SK-N-SH (cell line): ENCODE measurements at regions not wholly inside any gene's neighbourhood (a gene's known extent, or its start where the extent isn't known, plus 50 kb on each side); places are given as distances from the start of the nearest gene placed in this dataset.

Experiments used
- CTCF ChIA-PET: fragments of 300-600, 350-600 bp; formaldehyde crosslinking; extraction: SDS; loops from one replicate; lab custom pipeline; 2021; lab: Yijun Ruan, JAX
- POLR2A ChIA-PET: fragments of 350-600 bp; sonication (Branson Sonifier 250); formaldehyde crosslinking; extraction: SDS; loops from one replicate; lab custom pipeline; 2020; ENCODE audit warnings: antibody characterized with exemption, inconsistent platforms; lab: Yijun Ruan, JAX
- DNase-seq: peaks from one replicate; pipeline ENCODE4 v3.0.0; 2012
- H2AFZ ChIP-seq: fragments of 200-600 bp; sonication (generic); 2 replicates; pipeline ENCODE4 v1.8.1; 2016; ENCODE audit warnings: antibody characterized with exemption, mild to moderate bottlenecking, low read depth
- H3F3A ChIP-seq: fragments of 200-600 bp; sonication (generic); replicated peaks from 2 replicates; pipeline ENCODE3; 2016; ENCODE audit warnings: antibody characterized with exemption, mild to moderate bottlenecking; ENCODE audit not compliant: insufficient read depth
- H3K27ac ChIP-seq, 2 experiments: fragments of 200-500 bp in 1 of 2; fragments of 200-600 bp in 1 of 2; sonication (Bioruptor generic) in 1 of 2; sonication (generic), shearing (Covaris generic) in 1 of 2; 2 replicates each; pipeline versions ENCODE4 v1.5.1 to v1.6.1; 2014 to 2016; ENCODE audit warnings: low read depth in 2 of 2, inconsistent platforms in 1 of 2, low read length in 1 of 2, mild to moderate bottlenecking in 1 of 2, mixed read lengths in 1 of 2
- H3K27me3 ChIP-seq: fragments of 200-600 bp; sonication (generic), shearing (Covaris generic); 2 replicates; pipeline ENCODE4 v1.6.1; 2016; ENCODE audit warnings: mixed run types; ENCODE audit not compliant: insufficient read depth
- H3K36me3 ChIP-seq, 2 experiments: fragments of 200-500 bp in 1 of 2; fragments of 200-600 bp in 1 of 2; sonication (Bioruptor generic) in 1 of 2; sonication (generic) in 1 of 2; replicated peaks in 1 of 2; 2 replicates each; pipeline versions ENCODE3 to v1.5.1; 2014 to 2016; ENCODE audit warnings: low read length in 1 of 2, mild to moderate bottlenecking in 1 of 2; ENCODE audit not compliant: insufficient read depth in 2 of 2, control insufficient read depth in 1 of 2
- H3K4me1 ChIP-seq, 2 experiments: fragments of 200-500 bp in 1 of 2; fragments of 200-600 bp in 1 of 2; sonication (Bioruptor generic) in 1 of 2; sonication (generic), shearing (Covaris generic) in 1 of 2; 2 replicates each; pipeline versions ENCODE4 v1.5.1 to v1.6.1; 2014 to 2016; ENCODE audit warnings: low read depth in 1 of 2, low read length in 1 of 2, mixed run types in 1 of 2; ENCODE audit not compliant: insufficient read depth in 2 of 2, control insufficient read depth in 1 of 2
- H3K4me2 ChIP-seq: fragments of 200-600 bp; sonication (generic), shearing (Covaris generic); 2 replicates; pipeline ENCODE4 v1.6.1; 2017; ENCODE audit warnings: mixed run types
- H3K4me3 ChIP-seq, 2 experiments: fragments of 200-500 bp in 1 of 2; fragments of 200-600 bp in 1 of 2; sonication (Bioruptor generic) in 1 of 2; sonication (generic), shearing (Covaris generic) in 1 of 2; 2 replicates each; pipeline versions ENCODE4 v1.5.1 to v1.8.1; 2014 to 2016; ENCODE audit warnings: low read depth in 2 of 2, inconsistent platforms in 1 of 2, low read length in 1 of 2, mild to moderate bottlenecking in 1 of 2, mixed read lengths in 1 of 2, moderate library complexity in 1 of 2
- H3K79me2 ChIP-seq: fragments of 200-600 bp; sonication (generic); 2 replicates; pipeline ENCODE4 v1.8.1; 2017; ENCODE audit warnings: mild to moderate bottlenecking; ENCODE audit not compliant: insufficient read depth
- H3K9ac ChIP-seq: fragments of 200-600 bp; sonication (generic); 2 replicates; pipeline ENCODE4 v1.6.1; 2017; ENCODE audit warnings: mixed run types
- H3K9me2 ChIP-seq: fragments of 200-600 bp; sonication (generic); 2 replicates; pipeline ENCODE4 v1.6.1; 2017; ENCODE audit warnings: mixed run types
- H3K9me3 ChIP-seq: fragments of 200-600 bp; sonication (generic); 2 replicates; pipeline ENCODE4 v1.6.1; 2017; ENCODE audit warnings: mixed run types, mild to moderate bottlenecking, moderate library complexity
- H4K20me1 ChIP-seq: fragments of 200-600 bp; sonication (generic); 2 replicates; pipeline ENCODE4 v1.6.1; 2017; ENCODE audit warnings: mild to moderate bottlenecking, mixed run types; ENCODE audit not compliant: insufficient read depth
- CHD2 ChIP-seq: fragments of 150-350 bp; IDR thresholded peaks from 2 replicates; pipeline ENCODE4 v1.6.1; 2018; ENCODE audit warnings: low read length; ENCODE audit not compliant: partially characterized antibody
- CTCF ChIP-seq: fragments of 200-600 bp; sonication (generic); IDR thresholded peaks from 2 replicates; pipeline ENCODE4 v1.6.1; 2017; ENCODE audit warnings: antibody characterized with exemption, mild to moderate bottlenecking, moderate library complexity
- EP300 ChIP-seq, 2 experiments: IDR thresholded peaks; 2 replicates each; pipeline versions ENCODE4 v1.4.0 to v1.6.1; 2012; ENCODE audit warnings: borderline replicate concordance in 1 of 2, low read depth in 1 of 2, low read length in 1 of 2
- EZH2phosphoT487 ChIP-seq: fragments of 200-600 bp; sonication (generic); IDR thresholded peaks from 2 replicates; pipeline ENCODE4 v1.6.1; 2017; ENCODE audit warnings: low read depth, mixed run types, mild to moderate bottlenecking, antibody characterized with exemption, moderate library complexity, borderline replicate concordance
- FOSL2 ChIP-seq: IDR thresholded peaks from 2 replicates; pipeline ENCODE4 v1.4.0; 2012; ENCODE audit warnings: low read depth, mild to moderate bottlenecking, moderate library complexity, borderline replicate concordance
- FOXM1 ChIP-seq: IDR thresholded peaks from 2 replicates; pipeline ENCODE4 v1.4.0; 2012; ENCODE audit warnings: low read depth, mild to moderate bottlenecking
- MXI1 ChIP-seq: IDR thresholded peaks from 2 replicates; pipeline ENCODE4 v1.6.1; 2012; ENCODE audit warnings: mild to moderate bottlenecking, low read depth, low read length, improper control_type of control experiment
- NRF1 ChIP-seq: IDR thresholded peaks from 2 replicates; pipeline ENCODE4 v1.6.1; 2012; ENCODE audit warnings: low read depth, mild to moderate bottlenecking, low read length
- PBX3 ChIP-seq: IDR thresholded peaks from 2 replicates; pipeline ENCODE4; 2012
- POLR2AphosphoS5 ChIP-seq: IDR thresholded peaks from 2 replicates; pipeline ENCODE4 v1.6.1; 2012; ENCODE audit warnings: low read depth, low read length
- RAD21 ChIP-seq: IDR thresholded peaks from 2 replicates; pipeline ENCODE4 v1.6.1; 2012; ENCODE audit warnings: mild to moderate bottlenecking, low read length
- RCOR1 ChIP-seq: fragments of 150-350 bp; IDR thresholded peaks from 2 replicates; pipeline ENCODE4 v1.6.1; 2017; ENCODE audit warnings: antibody characterized with exemption, low read length
- RFX5 ChIP-seq: IDR thresholded peaks from 2 replicates; pipeline ENCODE4 v1.6.1; 2012; ENCODE audit warnings: mild to moderate bottlenecking, improper control_type of control experiment, low read length
- RXRA ChIP-seq: IDR thresholded peaks from 2 replicates; pipeline ENCODE4 v1.4.0; 2012; ENCODE audit warnings: low read depth, mild to moderate bottlenecking, borderline replicate concordance
- SIN3A ChIP-seq: IDR thresholded peaks from 2 replicates; pipeline ENCODE4 v1.6.1; 2012; ENCODE audit warnings: low read depth, mild to moderate bottlenecking, low read length, moderate library complexity, borderline replicate concordance
- SMC3 ChIP-seq: IDR thresholded peaks from 2 replicates; pipeline ENCODE4 v1.6.1; 2012; ENCODE audit warnings: low read depth, low read length, improper control_type of control experiment
- TAF1 ChIP-seq: IDR thresholded peaks from 2 replicates; pipeline ENCODE4 v1.6.1; 2012; ENCODE audit warnings: low read depth, mild to moderate bottlenecking, low read length, moderate library complexity, borderline replicate concordance
- TEAD4 ChIP-seq: IDR thresholded peaks from 2 replicates; pipeline ENCODE4 v1.4.0; 2012; ENCODE audit warnings: mild to moderate bottlenecking, borderline replicate concordance; ENCODE audit not compliant: insufficient read depth
- USF1 ChIP-seq: IDR thresholded peaks from 2 replicates; pipeline ENCODE4 v1.4.0; 2012; ENCODE audit warnings: low read depth, borderline replicate concordance
- USF2 ChIP-seq: fragments of 150-350 bp; IDR thresholded peaks from 2 replicates; pipeline ENCODE4 v1.6.1; 2017; ENCODE audit warnings: antibody characterized with exemption, low read length, low read depth, borderline replicate concordance
- WGBS: methylation state at CpG from one replicate; pipeline ENCODE4 v1.1.6; 2017; ENCODE audit warnings: low lambda C conversion rate; 5-methylcytosine and 5-hydroxymethylcytosine counted together
- TF ChIP-seq, protein P1 (sequence below): fragments of 150-350 bp; IDR thresholded peaks from 2 replicates; pipeline ENCODE4 v1.6.1; 2016; ENCODE audit warnings: mild to moderate bottlenecking, low read depth, low read length

DNA sequence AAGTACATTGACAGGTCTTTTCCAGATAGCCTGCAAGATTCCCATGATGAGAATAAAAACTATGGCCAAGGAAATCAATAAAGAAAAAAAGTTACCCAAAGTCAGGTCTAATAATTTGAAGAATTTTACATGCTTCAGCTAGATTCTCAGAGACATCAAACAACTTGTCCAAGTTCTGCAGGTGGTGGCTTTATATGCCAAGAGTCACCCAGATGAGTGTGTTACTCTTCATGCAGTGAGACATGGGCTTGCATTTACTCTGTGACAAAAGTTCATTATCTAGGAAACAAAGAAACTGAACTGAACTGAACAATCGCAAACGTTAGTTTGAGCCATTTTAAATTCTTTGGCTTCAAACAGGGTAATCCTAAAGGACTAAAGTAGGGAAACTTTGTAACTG, 548.5 kb upstream of the SYT4 start (continued):
- TF ChIP-seq FOXM1 (no peak), CTCF (no peak), SIN3A (no peak), EP300 (IDR thresholded peaks at IDR 0.05; ENCODE audit: borderline replicate concordance in 1 of 2, low read depth in 1 of 2, low read length in 1 of 2) (no peak), TAF1 (no peak)
- TF ChIP-seq, all 33 proteins: peak for 0

DNA sequence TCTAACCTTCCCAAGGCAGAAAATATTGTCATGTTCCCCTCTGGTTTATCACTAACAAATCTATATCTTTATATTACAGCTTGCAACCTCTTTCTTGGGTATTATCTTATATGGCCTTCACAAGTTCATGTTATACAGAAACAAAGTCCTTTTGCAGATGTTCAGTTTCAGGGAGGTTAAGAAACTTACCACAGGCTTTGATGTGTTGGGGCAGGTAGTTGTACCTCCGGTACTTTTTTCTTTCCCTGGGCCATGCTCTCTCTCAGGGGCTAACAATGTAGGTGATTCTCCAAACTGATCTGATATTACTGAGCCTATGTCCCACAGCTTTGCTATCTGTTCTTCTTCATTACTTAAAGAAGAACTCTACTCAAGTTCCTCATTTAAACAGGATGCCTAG, 548.9 kb upstream of the SYT4 start:
- DNase-seq = no peak
- Histone ChIP-seq H3K9ac (no peak overlapping the region), H3K9me2 (no peaks in the 10 kb centered on the region; the same call in 1 of the 2 replicates), H3K27me3 (no peaks in the 10 kb centered on the region), H3K4me3 (no peak overlapping the region), H2AFZ (no peak overlapping the region), H3K79me2 (no peaks in the 10 kb centered on the region), H3K9me3 (no peaks in the 10 kb centered on the region), H4K20me1 (no peaks in the 10 kb centered on the region), H3K27ac (no peak overlapping the region), H3K36me3 (no peaks in the 10 kb centered on the region), H3F3A (no peaks in the 10 kb centered on the region), H3K4me2 (no peak overlapping the region), H3K4me1 (no peaks in the 10 kb centered on the region; a peak in 1 of 4 replicates)
- TF ChIP-seq SMC3 = no peak
- no peak for TF ChIP-seq MXI1
- TF ChIP-seq FOXM1 = no peak
- TF ChIP-seq NRF1 = no peak
- TF ChIP-seq TEAD4 = no peak
- no peak for TF ChIP-seq RCOR1
- no peak for TF ChIP-seq EZH2phosphoT487
- WGBS = 57% methylated on average over 1 of the region's 1 CpG
- ChIA-PET POLR2A (no interaction called here), CTCF (no interaction called here)

DNA sequence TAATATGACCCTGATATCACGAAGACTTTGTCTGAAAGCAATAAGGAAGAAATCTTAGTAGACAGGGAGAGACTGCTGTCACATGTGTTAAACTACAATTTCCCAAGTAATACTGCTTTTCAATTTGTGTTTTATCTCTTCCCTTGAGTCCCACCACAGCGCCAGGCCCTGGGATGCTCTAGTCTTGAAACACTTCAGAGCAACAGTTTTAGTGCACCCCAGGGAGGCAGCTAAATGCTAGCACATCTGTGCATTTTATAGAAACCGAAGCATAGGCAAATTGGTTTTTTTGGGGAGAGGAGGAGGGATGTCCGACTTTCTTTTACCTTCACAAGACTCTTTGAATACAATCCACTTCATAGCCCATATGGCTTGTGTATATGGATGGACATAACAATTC, 550.0 kb upstream of the SYT4 start:
- DNase-seq = no peak
- H3K36me3 ChIP-seq = no peaks in the 10 kb centered on the region
- H3K9me3 ChIP-seq = no peaks in the 10 kb centered on the region
- H2AFZ ChIP-seq = no peak overlapping the region
- H3K79me2 ChIP-seq = no peaks in the 10 kb centered on the region
- H3K4me1 ChIP-seq = no peaks in the 10 kb centered on the region; a peak in 1 of 4 replicates
- H4K20me1 ChIP-seq = no peaks in the 10 kb centered on the region
- no peak overlapping the region for H3K27ac ChIP-seq
- H3K9me2 ChIP-seq = no peaks in the 10 kb centered on the region; the same call in 1 of the 2 replicates
- no peak overlapping the region for H3K4me2 ChIP-seq
- H3K9ac ChIP-seq = no peak overlapping the region
- WGBS = 53% methylated on average over 4 of the region's 4 CpGs
- CTCF ChIA-PET = no interaction called here
- H3K27me3 ChIP-seq = no peaks in the 10 kb centered on the region
- H3K4me3 ChIP-seq = no peak overlapping the region
- H3F3A ChIP-seq = no peaks in the 10 kb centered on the region
- POLR2A ChIA-PET = no interaction called here
- TF ChIP-seq USF1 (no peak), PBX3 (no peak), RAD21 (no peak), USF2 (no peak), CHD2 (no peak), POLR2AphosphoS5 (no peak), SIN3A (no peak), RFX5 (no peak), TAF1 (no peak), EP300 (IDR thresholded peaks at IDR 0.05; ENCODE audit: borderline replicate concordance in 1 of 2, low read depth in 1 of 2, low read length in 1 of 2) (no peak), FOSL2 (no peak), RXRA (no peak)
- TF ChIP-seq, protein P1, sequence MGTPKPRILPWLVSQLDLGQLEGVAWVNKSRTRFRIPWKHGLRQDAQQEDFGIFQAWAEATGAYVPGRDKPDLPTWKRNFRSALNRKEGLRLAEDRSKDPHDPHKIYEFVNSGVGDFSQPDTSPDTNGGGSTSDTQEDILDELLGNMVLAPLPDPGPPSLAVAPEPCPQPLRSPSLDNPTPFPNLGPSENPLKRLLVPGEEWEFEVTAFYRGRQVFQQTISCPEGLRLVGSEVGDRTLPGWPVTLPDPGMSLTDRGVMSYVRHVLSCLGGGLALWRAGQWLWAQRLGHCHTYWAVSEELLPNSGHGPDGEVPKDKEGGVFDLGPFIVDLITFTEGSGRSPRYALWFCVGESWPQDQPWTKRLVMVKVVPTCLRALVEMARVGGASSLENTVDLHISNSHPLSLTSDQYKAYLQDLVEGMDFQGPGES = no peak
